GM23338 (cell line): ENCODE measurements at regions not wholly inside any gene's neighbourhood (a gene's known extent, or its start where the extent isn't known, plus 50 kb on each side); places are given as distances from the start of the nearest gene placed in this dataset.

Source experiments
- ATAC-seq: fragments of 200-7000 bp; cut with Tn5 transposase; 3 replicates; pipeline ENCODE4 v1.9.1; 2020
- DNase-seq: peaks from one replicate; pipeline ENCODE4 v3.0.0-alpha.2; 2015; ENCODE audit warnings: low spot score
- H2AFZ ChIP-seq: fragments of 200-600 bp; sonication (generic); 2 replicates; pipeline ENCODE4 v1.8.0; 2016; ENCODE audit warnings: antibody characterized with exemption, mild to moderate bottlenecking, moderate library complexity
- H3F3A ChIP-seq: fragments of 200-600 bp; sonication (generic); replicated peaks from 2 replicates; pipeline ENCODE4 v1.8.0; 2017; ENCODE audit warnings: antibody characterized with exemption, mixed run types, low read depth
- H3K27ac ChIP-seq: fragments of 200-600 bp; sonication (generic); 2 replicates; pipeline ENCODE4 v1.6.1; 2016; ENCODE audit warnings: low read depth
- H3K27me3 ChIP-seq: fragments of 200-600 bp; sonication (generic); 2 replicates; pipeline ENCODE4 v1.8.0; 2016; ENCODE audit warnings: mild to moderate bottlenecking, mixed run types, moderate library complexity; ENCODE audit not compliant: insufficient read depth
- H3K36me3 ChIP-seq: fragments of 200-600 bp; sonication (generic); 2 replicates; pipeline ENCODE4 v1.8.0; 2016; ENCODE audit warnings: mild to moderate bottlenecking; ENCODE audit not compliant: insufficient read depth
- H3K4me1 ChIP-seq: fragments of 200-600 bp; sonication (generic); 2 replicates; pipeline ENCODE4 v1.8.0; 2016; ENCODE audit warnings: mild to moderate bottlenecking, moderate library complexity; ENCODE audit not compliant: insufficient read depth
- H3K4me2 ChIP-seq: fragments of 200-600 bp; sonication (generic); 2 replicates; pipeline ENCODE4 v1.7.1; 2017; ENCODE audit warnings: mixed run types
- H3K4me3 ChIP-seq: fragments of 200-600 bp; sonication (generic); 2 replicates; pipeline ENCODE4 v1.6.1; 2016; ENCODE audit warnings: mixed run types
- H3K79me2 ChIP-seq: fragments of 200-600 bp; sonication (generic); replicated peaks from 2 replicates; pipeline ENCODE4 v1.8.0; 2017; ENCODE audit warnings: mild to moderate bottlenecking; ENCODE audit not compliant: insufficient read depth
- H3K9me2 ChIP-seq: fragments of 200-600 bp; sonication (generic); 2 replicates; pipeline ENCODE4 v1.8.0; 2017; ENCODE audit not compliant: insufficient read depth
- H4K20me1 ChIP-seq: fragments of 200-600 bp; sonication (generic); replicated peaks from 2 replicates; pipeline ENCODE4 v1.8.0; 2017; ENCODE audit warnings: mild to moderate bottlenecking; ENCODE audit not compliant: insufficient read depth
- H3K27ac Mint-ChIP-seq: 2 replicates; pipeline ENCODE4 v1.8.0; 2020; ENCODE audit warnings: inconsistent platforms, mild to moderate bottlenecking, moderate library complexity, mixed read lengths
- H3K27me3 Mint-ChIP-seq: 3 replicates; pipeline ENCODE4 v1.8.0; 2022; ENCODE audit warnings: low read depth, mild to moderate bottlenecking, moderate library complexity, mixed read lengths, inconsistent platforms; ENCODE audit not compliant: insufficient read depth, poor library complexity
- H3K36me3 Mint-ChIP-seq: 3 replicates; pipeline ENCODE4 v1.8.0; 2021; ENCODE audit warnings: low read depth, mild to moderate bottlenecking, inconsistent platforms, moderate library complexity, mixed read lengths
- H3K4me1 Mint-ChIP-seq: 3 replicates; pipeline ENCODE4 v1.8.0; 2020; ENCODE audit warnings: mild to moderate bottlenecking, inconsistent platforms, mixed read lengths
- H3K4me3 Mint-ChIP-seq: 3 replicates; pipeline ENCODE4 v1.8.0; 2021; ENCODE audit warnings: moderate library complexity, mild to moderate bottlenecking, inconsistent platforms, mixed read lengths
- H3K9me3 Mint-ChIP-seq: 3 replicates; pipeline ENCODE4 v1.8.0; 2020; ENCODE audit warnings: moderate library complexity, mild to moderate bottlenecking, inconsistent platforms, mixed read lengths
- EZH2phosphoT487 ChIP-seq: fragments of 200-600 bp; sonication (generic); IDR thresholded peaks from one replicate; pipeline ENCODE4 v1.8.1; 2018; ENCODE audit warnings: antibody characterized with exemption; ENCODE audit not compliant: unreplicated experiment
- NANOG ChIP-seq: IDR thresholded peaks from 2 replicates; pipeline ENCODE4 v1.6.1; 2016; ENCODE audit warnings: antibody characterized with exemption, borderline replicate concordance
- REST ChIP-seq: IDR thresholded peaks from one replicate; pipeline ENCODE4 v1.6.1; 2018; ENCODE audit warnings: antibody characterized with exemption; ENCODE audit not compliant: unreplicated experiment
- ZNF462 ChIP-seq: fragments of 250-450 bp; sonication (Bioruptor Pico); IDR thresholded peaks from 2 replicates; pipeline ENCODE4 v1.5.0; 2020; ENCODE audit warnings: mild to moderate bottlenecking, moderate library complexity

- H3K4me3 Mint-ChIP-seq, result no peak overlapping the region
- Histone ChIP-seq H3K4me3 (no peak overlapping the region), H3K79me2 (no peaks in the 10 kb centered on the region), H3K4me1 (no peaks in the 10 kb centered on the region), H3K27me3 (no peaks in the 10 kb centered on the region), H3K4me2 (no peak overlapping the region), H3K27ac (no peak overlapping the region), H3K9me2 (no peaks in the 10 kb centered on the region), H2AFZ (no peak overlapping the region; the same call in 1 of the 2 replicates), H3F3A (no peaks in the 10 kb centered on the region), H3K36me3 (no peaks in the 10 kb centered on the region), H4K20me1 (no peaks in the 10 kb centered on the region)
- DNase-seq (no peak), ATAC-seq (no peak)
- no peaks in the 10 kb centered on the region for H3K36me3 Mint-ChIP-seq
- no peak overlapping the region for H3K27ac Mint-ChIP-seq
- no peaks in the 10 kb centered on the region for H3K9me3 Mint-ChIP-seq
- H3K27me3 Mint-ChIP-seq, result no peaks in the 10 kb centered on the region
- no peak for TF ChIP-seq NANOG
- H3K4me1 Mint-ChIP-seq, result no peaks in the 10 kb centered on the region
These were observed 147.5 kb upstream of the FSCB start for GRCh38 chr14:44654591-44654990.

- Mint-ChIP-seq H3K4me3 (no peak overlapping the region), H3K4me1 (no peaks in the 10 kb centered on the region), H3K9me3 (no peaks in the 10 kb centered on the region), H3K27me3 (no peaks in the 10 kb centered on the region), H3K36me3 (no peaks in the 10 kb centered on the region), H3K27ac (no peak overlapping the region)
- Histone ChIP-seq H4K20me1 (no peaks in the 10 kb centered on the region), H3K27me3 (no peaks in the 10 kb centered on the region), H3K9me2 (no peaks in the 10 kb centered on the region), H3F3A (no peaks in the 10 kb centered on the region), H3K79me2 (no peaks in the 10 kb centered on the region), H3K4me3 (no peak overlapping the region), H3K4me1 (no peaks in the 10 kb centered on the region), H2AFZ (no peak overlapping the region), H3K4me2 (no peak overlapping the region), H3K36me3 (no peaks in the 10 kb centered on the region), H3K27ac (no peak overlapping the region)
- DNase-seq (no peak), ATAC-seq (no peak)
- no peak for TF ChIP-seq EZH2phosphoT487
- TF ChIP-seq ZNF462 (CRISPR knock-in tag), result no peak
- no peak for TF ChIP-seq REST
- TF ChIP-seq NANOG, result no peak
These were observed 146.6 kb upstream of the FSCB start for GRCh38 chr14:44653641-44654040.
